ENCODE measurements at regions not wholly inside any gene's neighbourhood (a gene's known extent, or its start where the extent isn't known, plus 50 kb on each side); places are given as distances from the start of the nearest gene placed in this dataset.

- no peak for TF ChIP-seq CTCF (IDR thresholded peaks at IDR 0.05)
- TF ChIP-seq POLR2AphosphoS5 (IDR thresholded peaks at IDR 0.05) = no peak
- TF ChIP-seq POLR2A (IDR thresholded peaks at IDR 0.05; ENCODE audit: low read depth) = no peak
These were observed 462.4 kb upstream of the MYT1L start for GRCh38 chr2:2793514-2793913.
